ENCODE measurements at regions not wholly inside any gene's neighbourhood (a gene's known extent, or its start where the extent isn't known, plus 50 kb on each side); places are given as distances from the start of the nearest gene placed in this dataset.
"Not testable (repeated sequence)": the region's sequence is repeated elsewhere in the genome, so short reads cannot be mapped to it uniquely, and the experiment has no call there.

GRCh38 chr12:14194572-14194971 lies 170.9 kb upstream of the ATF7IP start:
- peaks cover 0 to 5% (median 3%) of the 10 kb centered on the region in 3 donors for H3K27me3 Mint-ChIP-seq
- no peak for DNase-seq
- no peak for ATAC-seq (ENCODE audit: low read depth in 2 of 2)
- no peak overlapping the region for H3K4me3 Mint-ChIP-seq
- H3K27ac Mint-ChIP-seq: no peak overlapping the region
- H3K9me3 Mint-ChIP-seq: peaks cover 0 to 3% (median 0%) of the 10 kb centered on the region in 7 donors
- H3K4me1 Mint-ChIP-seq: peaks cover 10 to 26% (median 25%) of the 10 kb centered on the region in 3 donors
- H3K36me3 Mint-ChIP-seq: no peaks in the 10 kb centered on the region

DNA sequence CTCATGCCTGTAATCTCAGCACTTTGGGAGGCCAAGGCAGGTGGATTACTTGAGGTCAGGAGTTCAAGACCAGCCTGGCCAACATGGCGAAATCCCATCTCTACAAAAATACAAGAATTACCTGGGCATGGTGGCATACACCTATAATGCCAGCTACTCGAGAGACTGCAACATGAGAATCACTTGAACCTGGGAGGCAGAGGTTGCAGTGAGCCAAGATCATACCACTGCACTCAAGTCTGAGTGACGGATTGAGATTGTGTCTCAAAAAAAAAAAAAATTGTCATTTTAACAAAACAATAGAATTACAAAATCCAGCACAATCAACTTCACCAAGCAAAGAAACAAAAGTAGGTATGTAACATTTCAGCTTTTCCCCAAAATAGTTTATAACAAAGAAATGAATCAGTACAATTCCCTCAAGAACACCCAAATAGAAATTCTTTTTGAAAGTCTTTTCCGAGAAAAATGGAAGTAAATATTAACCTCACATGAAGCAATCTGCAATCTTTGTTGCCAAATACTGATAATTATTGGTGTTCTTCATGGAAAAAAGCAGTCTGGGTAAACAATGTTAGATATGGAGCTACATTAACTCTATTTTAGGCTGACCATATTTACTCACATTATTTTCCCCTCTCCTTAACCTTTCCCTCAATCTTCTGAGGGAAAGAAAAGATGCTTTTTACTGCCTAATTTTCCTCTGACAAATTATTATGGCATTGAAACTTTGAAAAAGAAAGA lies 165.9 kb upstream of the ATF7IP start:
- no peak for ATAC-seq (ENCODE audit: low read depth in 2 of 2)
- Mint-ChIP-seq H3K36me3 (peaks cover 0 to 6% of the 10 kb centered on the region in 2 donors), H3K27me3 (no peaks in the 10 kb centered on the region), H3K4me1 (no peaks in the 10 kb centered on the region), H3K4me3 (no peak overlapping the region), H3K9me3 (peaks cover 0 to 24% (median 7%) of the 10 kb centered on the region in 7 donors), H3K27ac (peak overlapping the region in 1 of 6 donors; percentile 19)
- DNase-seq: no peak

- ATAC-seq (ENCODE audit: low read depth in 2 of 2) (no peak), DNase-seq (no peak)
- Mint-ChIP-seq H3K36me3 (peaks cover 0 to 6% of the 10 kb centered on the region in 2 donors), H3K4me3 (no peak overlapping the region), H3K27me3 (no peaks in the 10 kb centered on the region), H3K9me3 (peaks cover 0 to 24% (median 7%) of the 10 kb centered on the region in 7 donors), H3K4me1 (no peaks in the 10 kb centered on the region), H3K27ac (no peak overlapping the region)
These were observed 164.9 kb upstream of the ATF7IP start for GRCh38 chr12:14200598-14200997.

DNA sequence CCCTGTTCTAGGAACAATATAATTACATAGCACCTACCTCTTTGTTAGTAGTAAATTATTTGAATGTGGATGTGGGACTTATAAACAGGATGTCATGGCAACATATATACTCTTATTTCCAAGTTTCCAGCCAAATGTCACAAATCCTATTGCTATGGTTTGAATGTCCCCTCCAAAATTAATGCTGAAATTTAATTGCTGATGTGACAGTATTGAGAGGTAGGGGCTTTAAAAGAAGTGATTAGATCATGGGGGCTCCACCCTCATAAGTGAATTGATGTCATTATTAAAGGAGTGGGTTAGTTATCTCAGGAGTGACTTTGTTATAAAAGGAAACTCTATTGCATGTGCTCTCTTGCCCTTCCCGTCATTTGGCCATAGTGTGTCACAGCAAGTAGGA lies 164.2 kb upstream of the ATF7IP start:
- DNase-seq (no peak), ATAC-seq (ENCODE audit: low read depth in 2 of 2) (no peak)
- no peaks in the 10 kb centered on the region for H3K4me1 Mint-ChIP-seq
- peaks cover under 1 to 24% (median 7%) of the 10 kb centered on the region in 7 donors for H3K9me3 Mint-ChIP-seq
- H3K36me3 Mint-ChIP-seq: peaks cover 0 to 6% of the 10 kb centered on the region in 2 donors
- H3K27ac Mint-ChIP-seq: peak overlapping the region in 1 of 6 donors; percentile 26
- H3K4me3 Mint-ChIP-seq: no peak overlapping the region
- no peaks in the 10 kb centered on the region for H3K27me3 Mint-ChIP-seq

DNA sequence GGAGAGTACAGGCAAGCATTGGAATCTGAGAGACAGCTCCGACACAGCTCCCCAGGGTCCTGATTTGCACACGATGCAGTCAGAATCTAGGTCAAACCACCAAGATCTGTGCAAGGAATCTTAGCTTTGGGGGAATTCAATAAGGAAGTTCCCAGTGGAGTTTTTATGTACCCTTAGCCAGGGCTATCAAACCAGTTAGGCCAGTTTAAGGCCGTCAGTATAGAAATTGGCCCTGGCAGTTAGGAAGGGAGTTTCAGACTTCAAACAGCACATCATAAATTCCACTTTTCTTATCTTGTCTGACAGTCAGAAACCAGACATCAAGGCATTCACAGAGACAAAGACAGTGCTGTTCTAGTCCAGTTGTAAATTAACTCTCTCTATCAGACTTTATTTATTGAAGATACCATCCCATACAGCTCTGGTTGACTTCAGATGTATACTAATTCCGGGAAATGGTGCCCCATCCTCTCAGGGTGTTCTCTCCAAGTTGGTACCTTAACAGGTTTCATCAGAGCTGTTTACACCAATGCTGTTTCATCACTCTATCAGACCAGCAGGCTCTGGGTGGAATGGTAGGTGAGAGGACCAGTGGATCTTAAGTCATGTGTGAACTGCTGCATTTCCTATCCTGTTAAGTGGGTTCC lies 157.5 kb upstream of the ATF7IP start:
- no peak for ATAC-seq (ENCODE audit: low read depth in 2 of 2)
- no peaks in the 10 kb centered on the region for H3K4me1 Mint-ChIP-seq
- no peak overlapping the region for H3K4me3 Mint-ChIP-seq
- H3K9me3 Mint-ChIP-seq: peaks cover 0 to 6% (median 2%) of the 10 kb centered on the region in 7 donors
- no peaks in the 10 kb centered on the region for H3K27me3 Mint-ChIP-seq
- H3K36me3 Mint-ChIP-seq: no peaks in the 10 kb centered on the region
- H3K27ac Mint-ChIP-seq: no peak overlapping the region
- no peak for DNase-seq

GRCh38 chr12:14211947-14212387 lies 153.5 kb upstream of the ATF7IP start:
- ATAC-seq (ENCODE audit: low read depth in 2 of 2) (no peak), DNase-seq (no peak)
- Mint-ChIP-seq H3K4me1 (peaks cover 0 to 6% (median 3%) of the 10 kb centered on the region in 3 donors), H3K27me3 (no peaks in the 10 kb centered on the region), H3K36me3 (no peaks in the 10 kb centered on the region), H3K27ac (no peak overlapping the region), H3K9me3 (no peaks in the 10 kb centered on the region), H3K4me3 (no peak overlapping the region)

DNA sequence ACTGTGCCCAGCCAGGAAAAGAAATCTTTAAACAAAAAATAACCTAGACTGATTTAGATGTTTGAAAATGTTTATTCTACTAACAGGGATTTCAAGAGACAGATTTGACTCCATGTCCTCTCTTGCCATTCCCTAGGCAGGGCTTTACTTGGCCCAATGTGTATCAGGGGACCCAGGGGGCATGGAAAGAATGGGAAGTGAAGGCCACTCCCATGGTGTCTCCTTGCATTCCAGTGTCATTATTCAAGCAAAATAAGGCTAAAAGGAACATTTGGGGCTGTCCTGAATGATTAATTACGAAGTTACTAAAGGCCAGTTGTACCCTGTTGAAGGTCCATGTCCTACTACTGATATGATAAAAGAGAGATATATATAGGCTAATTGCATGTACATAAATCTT lies 151.9 kb upstream of the ATF7IP start:
- H3K27ac Mint-ChIP-seq: no peak overlapping the region

GRCh38 chr12:14214495-14214894 lies 151.0 kb upstream of the ATF7IP start:
- Mint-ChIP-seq H3K4me1 (peaks cover 0 to 7% (median 4%) of the 10 kb centered on the region in 3 donors), H3K27ac (peak overlapping the region in 1 of 6 donors; percentile 72), H3K9me3 (no peaks in the 10 kb centered on the region), H3K36me3 (no peaks in the 10 kb centered on the region), H3K27me3 (no peaks in the 10 kb centered on the region), H3K4me3 (no peak overlapping the region)
- DNase-seq (no peak), ATAC-seq (ENCODE audit: low read depth in 2 of 2) (no peak)

More for the DNA sequence above, 151.9 kb upstream of the ATF7IP start:
- Mint-ChIP-seq H3K9me3 (no peaks in the 10 kb centered on the region), H3K27me3 (no peaks in the 10 kb centered on the region), H3K4me3 (no peak overlapping the region), H3K4me1 (peaks cover 0 to 7% (median 4%) of the 10 kb centered on the region in 3 donors), H3K36me3 (no peaks in the 10 kb centered on the region)
- DNase-seq (no peak), ATAC-seq (ENCODE audit: low read depth in 2 of 2) (no peak)

GRCh38 chr12:14215949-14216348 lies 149.5 kb upstream of the ATF7IP start:
- H3K27me3 Mint-ChIP-seq; DNase-seq; H3K4me1 Mint-ChIP-seq; H3K9me3 Mint-ChIP-seq; ATAC-seq (ENCODE audit: low read depth in 2 of 2); H3K36me3 Mint-ChIP-seq; H3K27ac Mint-ChIP-seq: not testable (repeated sequence)
- peak overlapping the region in 2 of 8 donors; percentile 16 to 68 for H3K4me3 Mint-ChIP-seq

GRCh38 chr12:14216405-14217294 lies 148.8 kb upstream of the ATF7IP start:
- DNase-seq (no peak), ATAC-seq (ENCODE audit: low read depth in 2 of 2) (peak; percentile 42 to 61)
- H3K27ac Mint-ChIP-seq: peak overlapping the region in 5 of 6 donors; percentile 36 to 72 (median 42)
- H3K9me3 Mint-ChIP-seq: peaks cover 0 to 11% (median 5%) of the 10 kb centered on the region in 7 donors
- no peaks in the 10 kb centered on the region for H3K27me3 Mint-ChIP-seq
- H3K36me3 Mint-ChIP-seq: peaks cover 0 to 6% of the 10 kb centered on the region in 2 donors
- peak overlapping the region in 7 of 8 donors; percentile 19 to 68 (median 57) for H3K4me3 Mint-ChIP-seq
- H3K4me1 Mint-ChIP-seq: peaks cover 0 to 14% (median 10%) of the 10 kb centered on the region in 3 donors

DNA sequence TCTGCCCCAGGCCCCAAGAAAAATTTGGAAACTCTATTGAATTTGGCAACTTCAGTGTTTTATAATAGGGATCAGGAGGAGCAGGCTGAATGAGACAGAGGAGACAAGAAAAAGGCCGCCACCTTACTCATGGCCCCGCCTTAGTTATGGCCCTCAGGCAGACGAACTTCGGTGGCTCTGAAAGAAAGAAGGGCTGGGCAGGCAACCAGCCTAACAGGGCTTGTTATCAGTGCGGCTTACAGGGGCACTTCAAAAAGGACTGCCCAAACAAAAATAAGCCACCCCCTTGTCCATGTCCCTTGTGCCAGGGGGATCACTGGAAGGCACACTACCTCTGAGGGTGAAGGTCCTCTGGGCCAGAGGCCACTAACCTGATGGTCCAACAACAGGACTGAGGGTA lies 146.3 kb upstream of the ATF7IP start:
- no peaks in the 10 kb centered on the region for H3K27me3 Mint-ChIP-seq
- peak overlapping the region in 1 of 6 donors; percentile 27 for H3K27ac Mint-ChIP-seq

GRCh38 chr12:14219670-14220069 lies 145.8 kb upstream of the ATF7IP start:
- ATAC-seq (ENCODE audit: low read depth in 2 of 2); DNase-seq; H3K4me3 Mint-ChIP-seq; H3K27me3 Mint-ChIP-seq; H3K36me3 Mint-ChIP-seq; H3K27ac Mint-ChIP-seq: not testable (repeated sequence)
- Mint-ChIP-seq H3K4me1 (peaks cover 0 to 14% (median 10%) of the 10 kb centered on the region in 3 donors), H3K9me3 (peaks cover 0 to 11% (median 5%) of the 10 kb centered on the region in 7 donors)

More for the DNA sequence above, 146.3 kb upstream of the ATF7IP start:
- H3K4me1 Mint-ChIP-seq: peaks cover 0 to 14% (median 10%) of the 10 kb centered on the region in 3 donors
- DNase-seq (no peak), ATAC-seq (ENCODE audit: low read depth in 2 of 2) (no peak)
- H3K9me3 Mint-ChIP-seq: peaks cover 0 to 11% (median 5%) of the 10 kb centered on the region in 7 donors
- H3K4me3 Mint-ChIP-seq: no peak overlapping the region
- H3K36me3 Mint-ChIP-seq: peaks cover 0 to 6% of the 10 kb centered on the region in 2 donors

DNA sequence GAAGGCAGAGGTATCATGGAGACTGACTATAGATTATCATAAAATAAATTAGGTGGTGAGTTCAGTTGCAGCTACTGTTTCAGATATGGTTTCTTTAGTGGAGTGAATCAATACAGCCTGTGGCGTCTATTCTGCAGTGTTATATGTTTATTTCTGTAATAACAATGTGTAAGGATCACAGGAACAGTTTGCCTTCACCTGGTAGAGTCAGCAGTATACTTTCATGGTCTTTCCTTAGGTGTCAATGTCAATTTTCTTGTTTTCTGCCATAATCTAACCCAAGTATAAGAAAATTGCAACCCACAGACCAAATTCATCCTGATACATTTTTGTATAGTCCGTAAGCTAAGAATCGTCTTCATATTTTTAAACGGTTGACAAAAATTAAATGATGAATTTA lies 140.4 kb upstream of the ATF7IP start:
- Mint-ChIP-seq H3K9me3 (peaks cover 3 to 20% (median 6%) of the 10 kb centered on the region in 7 donors), H3K36me3 (peaks cover 0 to 11% of the 10 kb centered on the region in 2 donors), H3K4me3 (no peak overlapping the region), H3K27ac (no peak overlapping the region), H3K27me3 (no peaks in the 10 kb centered on the region), H3K4me1 (peaks cover 0 to 7% (median 6%) of the 10 kb centered on the region in 3 donors)
- ATAC-seq (ENCODE audit: low read depth in 2 of 2) (no peak), DNase-seq (no peak)
